ENCODE measurements at regions not wholly inside any gene's neighbourhood (a gene's known extent, or its start where the extent isn't known, plus 50 kb on each side); places are given as distances from the start of the nearest gene placed in this dataset.
"Not testable (repeated sequence)": the region's sequence is repeated elsewhere in the genome, so short reads cannot be mapped to it uniquely, and the experiment has no call there.

- not testable (repeated sequence) for H3K27ac ChIP-seq (ENCODE audit: low read depth); ATAC-seq; DNase-seq (ENCODE audit: low spot score); H4K20me1 ChIP-seq (replicated peaks; ENCODE audit: insufficient read depth); H3K27me3 Mint-ChIP-seq (ENCODE audit: insufficient read depth, low read depth, poor library complexity); H3F3A ChIP-seq (replicated peaks; ENCODE audit: low read depth); H3K4me3 Mint-ChIP-seq; H3K9me2 ChIP-seq (ENCODE audit: insufficient read depth); H3K4me2 ChIP-seq; H2AFZ ChIP-seq; H3K27ac Mint-ChIP-seq; H3K4me1 ChIP-seq (ENCODE audit: insufficient read depth); H3K79me2 ChIP-seq (replicated peaks; ENCODE audit: insufficient read depth); H3K36me3 ChIP-seq (ENCODE audit: insufficient read depth); H3K9me3 Mint-ChIP-seq; H3K4me3 ChIP-seq; H3K27me3 ChIP-seq (ENCODE audit: insufficient read depth); H3K4me1 Mint-ChIP-seq
- peaks cover 12% of the 10 kb centered on the region for H3K36me3 Mint-ChIP-seq (ENCODE audit: low read depth)
Measured at GRCh38 chr3:195986576-195986975, 78.2 kb upstream of the TNK2 start.

- H3F3A ChIP-seq (replicated peaks; ENCODE audit: low read depth); DNase-seq (ENCODE audit: low spot score); ATAC-seq; H3K4me3 Mint-ChIP-seq; H3K27ac ChIP-seq (ENCODE audit: low read depth); H3K79me2 ChIP-seq (replicated peaks; ENCODE audit: insufficient read depth); H3K27me3 ChIP-seq (ENCODE audit: insufficient read depth); H3K4me3 ChIP-seq; H2AFZ ChIP-seq; H3K36me3 ChIP-seq (ENCODE audit: insufficient read depth); H3K4me2 ChIP-seq; H3K9me3 Mint-ChIP-seq; H3K9me2 ChIP-seq (ENCODE audit: insufficient read depth); H3K27ac Mint-ChIP-seq; H4K20me1 ChIP-seq (replicated peaks; ENCODE audit: insufficient read depth); H3K27me3 Mint-ChIP-seq (ENCODE audit: insufficient read depth, low read depth, poor library complexity); H3K4me1 Mint-ChIP-seq; H3K4me1 ChIP-seq (ENCODE audit: insufficient read depth): not testable (repeated sequence)
- H3K36me3 Mint-ChIP-seq (ENCODE audit: low read depth): peaks cover 15% of the 10 kb centered on the region
Measured at GRCh38 chr3:195985348-195985920, 77.1 kb upstream of the TNK2 start.

- H3K36me3 ChIP-seq (ENCODE audit: insufficient read depth); H2AFZ ChIP-seq; H4K20me1 ChIP-seq (replicated peaks; ENCODE audit: insufficient read depth); H3K27me3 Mint-ChIP-seq (ENCODE audit: insufficient read depth, low read depth, poor library complexity); H3F3A ChIP-seq (replicated peaks; ENCODE audit: low read depth); H3K4me2 ChIP-seq; H3K79me2 ChIP-seq (replicated peaks; ENCODE audit: insufficient read depth); H3K4me1 Mint-ChIP-seq; H3K9me2 ChIP-seq (ENCODE audit: insufficient read depth); H3K4me3 Mint-ChIP-seq; H3K27ac ChIP-seq (ENCODE audit: low read depth); H3K27ac Mint-ChIP-seq; DNase-seq (ENCODE audit: low spot score); H3K4me1 ChIP-seq (ENCODE audit: insufficient read depth); ATAC-seq; H3K27me3 ChIP-seq (ENCODE audit: insufficient read depth); H3K9me3 Mint-ChIP-seq; H3K4me3 ChIP-seq: not testable (repeated sequence)
- peaks cover 18% of the 10 kb centered on the region for H3K36me3 Mint-ChIP-seq (ENCODE audit: low read depth)
Measured at GRCh38 chr3:195984392-195985030, 76.2 kb upstream of the TNK2 start.

- not testable (repeated sequence) for H4K20me1 ChIP-seq (replicated peaks; ENCODE audit: insufficient read depth); ATAC-seq; H3K27ac Mint-ChIP-seq; H3K4me1 Mint-ChIP-seq; DNase-seq (ENCODE audit: low spot score); H3K4me3 Mint-ChIP-seq; H3K9me2 ChIP-seq (ENCODE audit: insufficient read depth); H3K4me3 ChIP-seq; H3K36me3 ChIP-seq (ENCODE audit: insufficient read depth); H3K79me2 ChIP-seq (replicated peaks; ENCODE audit: insufficient read depth); H2AFZ ChIP-seq; H3K4me1 ChIP-seq (ENCODE audit: insufficient read depth); H3K9me3 Mint-ChIP-seq; H3K4me2 ChIP-seq; H3K27ac ChIP-seq (ENCODE audit: low read depth); H3K27me3 ChIP-seq (ENCODE audit: insufficient read depth); H3F3A ChIP-seq (replicated peaks; ENCODE audit: low read depth); H3K27me3 Mint-ChIP-seq (ENCODE audit: insufficient read depth, low read depth, poor library complexity)
- peaks cover 22% of the 10 kb centered on the region for H3K36me3 Mint-ChIP-seq (ENCODE audit: low read depth)
Measured at GRCh38 chr3:195983880-195984279, 75.5 kb upstream of the TNK2 start.

DNA sequence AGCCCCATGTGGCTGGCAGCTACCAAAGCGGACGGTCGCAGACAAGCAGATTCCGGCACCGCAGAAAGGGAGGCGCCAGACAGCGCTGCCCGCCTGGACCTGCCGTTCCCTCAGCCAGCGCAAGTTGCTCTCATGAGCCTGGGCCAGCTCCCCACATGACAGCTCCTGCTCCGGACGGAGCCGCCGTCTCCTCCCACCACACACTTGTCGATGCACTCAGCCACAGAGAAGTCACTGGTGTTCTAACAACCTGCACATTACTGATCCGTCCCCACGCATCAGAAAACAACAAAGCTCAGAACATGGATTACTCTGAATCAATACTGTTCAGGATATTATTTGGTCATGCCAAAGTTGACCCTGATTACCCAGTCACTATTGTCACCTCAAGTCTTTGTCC is 74.4 kb upstream of the TNK2 start:
- H4K20me1 ChIP-seq (replicated peaks; ENCODE audit: insufficient read depth); H3K4me1 ChIP-seq (ENCODE audit: insufficient read depth); H3K9me2 ChIP-seq (ENCODE audit: insufficient read depth); ATAC-seq; H3K4me3 ChIP-seq; H3K4me3 Mint-ChIP-seq; H3K27ac ChIP-seq (ENCODE audit: low read depth); DNase-seq (ENCODE audit: low spot score); H3K27me3 Mint-ChIP-seq (ENCODE audit: insufficient read depth, low read depth, poor library complexity); H3K9me3 Mint-ChIP-seq; H3K27ac Mint-ChIP-seq; H3K4me2 ChIP-seq; H3K4me1 Mint-ChIP-seq; H2AFZ ChIP-seq; H3K27me3 ChIP-seq (ENCODE audit: insufficient read depth); H3K79me2 ChIP-seq (replicated peaks; ENCODE audit: insufficient read depth); H3F3A ChIP-seq (replicated peaks; ENCODE audit: low read depth); H3K36me3 ChIP-seq (ENCODE audit: insufficient read depth): not testable (repeated sequence)
- peaks cover 24% of the 10 kb centered on the region for H3K36me3 Mint-ChIP-seq (ENCODE audit: low read depth)

- not testable (repeated sequence) for H3K36me3 ChIP-seq (ENCODE audit: insufficient read depth); DNase-seq (ENCODE audit: low spot score); H3K27ac Mint-ChIP-seq; H2AFZ ChIP-seq; H3K27me3 Mint-ChIP-seq (ENCODE audit: insufficient read depth, low read depth, poor library complexity); H4K20me1 ChIP-seq (replicated peaks; ENCODE audit: insufficient read depth); H3K4me3 ChIP-seq; H3K4me3 Mint-ChIP-seq; H3K4me1 Mint-ChIP-seq; H3F3A ChIP-seq (replicated peaks; ENCODE audit: low read depth); H3K9me2 ChIP-seq (ENCODE audit: insufficient read depth); H3K79me2 ChIP-seq (replicated peaks; ENCODE audit: insufficient read depth); H3K9me3 Mint-ChIP-seq; H3K4me2 ChIP-seq; ATAC-seq; H3K27me3 ChIP-seq (ENCODE audit: insufficient read depth); H3K27ac ChIP-seq (ENCODE audit: low read depth); H3K4me1 ChIP-seq (ENCODE audit: insufficient read depth)
- peaks cover 24% of the 10 kb centered on the region for H3K36me3 Mint-ChIP-seq (ENCODE audit: low read depth)
Measured at GRCh38 chr3:195981778-195982177, 73.4 kb upstream of the TNK2 start.

DNA sequence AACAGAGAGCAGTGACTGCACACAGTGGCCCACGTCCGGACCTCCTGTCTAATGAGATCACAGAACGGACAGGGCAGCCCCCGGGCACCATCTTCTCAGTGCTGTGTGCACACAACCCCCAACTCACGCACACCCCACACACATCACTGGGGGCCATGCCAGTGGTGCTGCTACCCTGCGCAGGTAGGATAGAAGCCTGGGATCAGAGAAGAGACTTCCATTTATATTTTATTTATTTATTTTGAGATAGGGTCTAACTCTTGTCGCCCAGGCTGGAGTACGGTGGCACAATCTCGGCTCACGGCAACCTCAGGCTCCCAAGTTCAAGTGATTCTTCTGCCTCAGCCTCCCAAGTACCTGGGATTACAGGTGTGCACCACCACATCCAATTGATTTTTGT is 71.5 kb upstream of the TNK2 start:
- not testable (repeated sequence) for H3K79me2 ChIP-seq (replicated peaks; ENCODE audit: insufficient read depth); H3K27ac Mint-ChIP-seq; H3K4me2 ChIP-seq; H4K20me1 ChIP-seq (replicated peaks; ENCODE audit: insufficient read depth); H3K4me1 Mint-ChIP-seq; H3K27me3 ChIP-seq (ENCODE audit: insufficient read depth); H3K9me3 Mint-ChIP-seq; H3K27ac ChIP-seq (ENCODE audit: low read depth); H3K27me3 Mint-ChIP-seq (ENCODE audit: insufficient read depth, low read depth, poor library complexity); ATAC-seq; H3K4me3 Mint-ChIP-seq; H3K4me1 ChIP-seq (ENCODE audit: insufficient read depth); H3K9me2 ChIP-seq (ENCODE audit: insufficient read depth); H2AFZ ChIP-seq; H3K36me3 ChIP-seq (ENCODE audit: insufficient read depth); DNase-seq (ENCODE audit: low spot score); H3F3A ChIP-seq (replicated peaks; ENCODE audit: low read depth); H3K4me3 ChIP-seq
- peaks cover 33% of the 10 kb centered on the region for H3K36me3 Mint-ChIP-seq (ENCODE audit: low read depth)

Data from GM23338 (cell line).